GM18951 (cell line): ENCODE measurements at regions not wholly inside any gene's neighbourhood (a gene's known extent, or its start where the extent isn't known, plus 50 kb on each side); places are given as distances from the start of the nearest gene placed in this dataset.

Source experiments
- POLR2A ChIP-seq: IDR thresholded peaks from 4 replicates; pipeline ENCODE4 v1.6.1; 2011; ENCODE audit warnings: mild to moderate bottlenecking; ENCODE audit not compliant: insufficient read length, insufficient read depth; ENCODE audit errors: extremely low read depth
- in situ Hi-C: fragments of 300-500 bp; cut with MboI; formaldehyde crosslinking; loops from one replicate; pipeline ENCODE4 v1.12.0; 2022; ENCODE audit warnings: low sequenced_read_pairs, mixed read lengths, inconsistent platforms; ENCODE audit not compliant: unreplicated experiment

DNA sequence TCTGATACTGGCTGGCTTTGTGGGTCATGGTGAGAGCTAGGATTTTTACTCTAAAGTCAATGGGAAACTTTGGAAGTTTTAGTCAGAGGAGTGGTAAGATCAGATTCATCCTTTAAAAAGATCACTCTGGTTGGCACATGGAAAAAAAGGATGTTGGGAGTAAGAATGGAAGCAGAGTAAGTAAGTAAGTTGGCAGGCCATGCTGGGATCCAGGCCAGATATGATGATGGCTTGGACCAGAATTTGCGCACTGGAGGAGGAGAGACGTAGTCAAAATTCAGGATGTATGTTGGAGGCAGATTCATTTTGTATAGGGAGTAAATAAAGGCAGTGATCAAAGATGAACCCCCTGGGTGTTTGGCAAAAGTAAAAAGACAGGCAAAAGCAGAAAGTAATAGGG, 283.3 kb upstream of the THSD7B start:
- no peak for TF ChIP-seq POLR2A
- in situ Hi-C loops, result no loop called here

DNA sequence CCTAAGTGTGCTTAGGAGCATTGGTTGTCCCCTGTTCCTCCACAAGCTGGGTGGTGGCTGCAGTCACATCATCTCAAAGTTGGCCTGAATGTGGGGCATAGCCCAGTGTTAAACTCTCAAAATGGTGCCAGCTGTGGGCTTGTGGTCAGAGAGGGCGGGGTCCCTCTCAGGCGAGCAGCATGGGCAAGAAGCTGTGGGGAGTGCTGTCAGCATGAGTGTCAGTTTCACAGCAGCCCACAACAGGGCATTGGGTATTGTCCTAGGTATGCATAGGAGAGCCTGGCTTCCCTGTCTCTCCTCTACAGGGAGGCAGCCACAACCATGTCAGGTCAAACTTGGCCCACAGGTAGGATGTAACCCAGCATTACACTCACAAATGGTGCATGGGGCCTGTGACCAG, 285.6 kb upstream of the THSD7B start:
- TF ChIP-seq POLR2A, result no peak

DNA sequence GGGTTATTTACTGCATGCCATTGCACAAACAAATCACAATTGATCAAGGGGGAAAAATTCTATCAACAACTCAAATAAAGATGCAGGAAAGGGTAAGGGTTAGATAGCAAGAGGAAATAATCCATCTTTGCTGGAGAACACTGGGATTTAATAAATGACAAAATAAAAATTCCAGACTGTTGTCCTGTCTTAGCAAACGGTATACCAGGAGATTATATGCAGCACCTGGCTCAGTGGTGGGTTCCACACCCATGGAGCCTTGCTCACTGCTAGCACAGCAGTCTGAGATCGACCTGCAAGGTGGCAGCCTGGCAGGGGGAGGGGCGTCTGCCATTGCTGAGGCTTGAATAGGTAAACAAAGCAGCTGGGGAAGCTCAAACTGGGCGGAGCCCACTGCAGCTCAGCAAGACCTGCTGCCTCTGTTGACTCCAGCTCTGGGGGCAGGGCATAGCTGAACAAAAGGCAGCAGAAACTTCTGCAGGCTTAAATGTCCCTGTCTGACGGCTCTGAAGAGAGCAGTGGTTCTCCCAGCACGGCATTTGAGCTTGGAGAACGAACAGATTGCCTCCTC, 296.5 kb upstream of the THSD7B start:
- in situ Hi-C loops, result no loop called here
- no peak for TF ChIP-seq POLR2A

More for the DNA sequence above, 285.6 kb upstream of the THSD7B start:
- in situ Hi-C loops, result no loop called here

DNA sequence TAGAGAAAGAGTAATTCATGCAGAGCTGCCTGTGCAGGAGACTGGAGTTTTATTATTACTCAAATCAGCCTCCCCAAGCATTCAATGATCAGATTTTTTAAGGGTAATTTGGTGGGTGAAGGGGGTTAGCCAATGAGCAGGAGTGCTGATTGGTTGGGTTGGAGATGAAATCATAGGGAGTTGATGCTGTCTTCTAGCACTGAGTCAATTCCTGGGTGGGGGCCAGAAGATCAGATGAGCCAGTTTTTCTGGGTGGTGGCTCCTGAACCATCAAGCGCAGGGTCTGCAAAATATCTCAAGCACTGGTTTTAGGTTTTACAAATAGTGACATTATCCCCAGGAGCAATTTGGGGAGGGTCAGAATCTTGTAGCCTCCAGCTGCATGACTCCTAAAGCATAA, 312.8 kb upstream of the THSD7B start:
- TF ChIP-seq POLR2A, result no peak
- in situ Hi-C loops, result no loop called here

DNA sequence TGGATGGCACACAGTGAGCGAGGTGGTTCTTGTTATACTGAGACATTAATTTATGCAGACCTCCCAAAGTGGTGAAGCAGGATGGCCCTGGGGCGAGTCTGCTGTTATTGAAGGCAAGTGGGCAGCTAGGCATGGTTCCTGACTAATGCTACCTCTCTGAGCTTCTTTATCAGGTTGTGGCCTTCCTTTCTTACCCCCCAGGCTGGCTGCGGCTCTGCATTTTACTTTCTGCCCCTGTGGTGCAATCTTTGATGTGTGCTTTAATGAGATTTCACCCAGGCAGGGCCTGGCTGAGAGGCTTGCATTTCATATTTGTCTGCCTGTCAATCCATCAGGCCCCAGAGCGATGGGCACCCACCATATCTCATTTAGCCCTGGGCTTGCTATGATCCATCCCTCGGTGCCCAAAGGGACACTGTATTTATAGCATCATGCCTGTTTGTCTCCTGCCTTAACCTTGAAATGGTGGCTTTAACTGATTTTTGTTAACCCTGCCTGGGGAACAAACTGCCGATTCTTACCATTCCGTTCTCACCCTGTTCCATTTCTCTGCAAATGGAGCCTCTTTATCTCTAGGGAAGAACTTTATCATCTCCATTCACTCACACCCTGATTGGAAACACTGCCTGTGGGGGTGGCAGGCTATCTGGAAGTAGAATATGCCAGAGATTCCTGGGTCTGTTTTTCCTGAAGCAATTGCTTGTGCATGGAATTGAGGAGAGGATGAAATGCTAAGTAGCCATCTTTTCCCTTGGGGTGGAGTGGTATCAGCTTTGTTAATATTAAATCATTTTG, 316.2 kb upstream of the THSD7B start:
- no peak for TF ChIP-seq POLR2A
- in situ Hi-C loops, result no loop called here

DNA sequence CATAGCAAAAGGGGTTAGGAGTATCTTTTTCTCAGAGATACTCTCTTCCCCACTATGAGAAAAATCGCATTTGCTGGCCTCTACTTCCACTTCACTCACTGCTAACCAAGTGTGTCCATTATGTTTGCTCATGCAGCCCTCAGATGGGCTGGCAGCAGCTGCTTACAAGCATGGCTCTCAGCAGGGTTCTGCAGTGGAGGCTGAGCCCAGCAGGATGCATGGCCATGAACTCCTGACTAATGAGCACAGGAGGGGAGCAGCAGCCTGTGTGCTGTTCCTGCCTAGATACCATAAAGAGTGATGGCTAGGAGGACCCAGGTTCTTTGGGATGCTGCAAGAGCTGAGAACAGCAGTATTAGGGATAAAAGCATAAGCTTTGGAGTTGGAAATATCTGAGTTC, 316.9 kb upstream of the THSD7B start:
- in situ Hi-C loops, result no loop called here
- no peak for TF ChIP-seq POLR2A

DNA sequence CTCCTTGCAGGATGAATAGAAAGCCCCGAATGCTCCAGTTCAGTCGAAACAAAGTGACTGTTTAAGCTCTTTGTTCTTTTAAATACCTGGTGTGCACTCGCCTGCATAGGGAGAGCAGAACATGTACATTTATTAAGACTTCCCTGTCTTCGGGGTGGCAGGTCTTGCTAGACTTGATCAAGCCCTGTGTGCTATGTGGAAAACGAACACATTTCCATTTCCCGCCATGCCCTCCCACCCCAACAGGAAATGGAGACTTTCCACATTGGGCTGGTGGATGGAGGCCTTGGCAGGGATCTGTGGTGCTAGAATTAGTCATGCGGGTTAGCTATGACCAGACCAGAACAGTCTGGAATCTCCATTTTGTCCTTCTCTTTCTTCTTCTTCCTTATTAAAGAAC, 321.0 kb upstream of the THSD7B start:
- no peak for TF ChIP-seq POLR2A
- in situ Hi-C loops, result no loop called here

DNA sequence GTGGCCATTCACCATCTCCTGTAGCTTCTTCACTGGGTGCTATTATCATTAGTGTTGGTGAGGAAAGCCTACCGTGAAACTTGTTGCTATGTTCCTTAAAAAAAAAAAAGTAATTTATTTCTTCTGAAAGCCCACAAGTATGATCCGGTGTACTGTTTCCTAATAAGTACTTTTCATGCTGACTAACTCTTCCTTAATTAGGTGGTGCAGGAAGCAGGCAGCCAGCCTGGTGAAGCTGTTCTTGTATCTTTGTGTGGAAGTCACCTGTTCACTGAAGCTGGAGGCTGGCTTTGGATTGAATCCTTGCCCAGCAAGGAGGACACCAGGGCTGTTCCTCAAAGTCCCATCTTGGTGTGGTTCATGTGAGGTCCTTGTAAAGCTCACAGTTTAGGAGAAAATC, 321.7 kb upstream of the THSD7B start:
- no peak for TF ChIP-seq POLR2A
- in situ Hi-C loops, result no loop called here

DNA sequence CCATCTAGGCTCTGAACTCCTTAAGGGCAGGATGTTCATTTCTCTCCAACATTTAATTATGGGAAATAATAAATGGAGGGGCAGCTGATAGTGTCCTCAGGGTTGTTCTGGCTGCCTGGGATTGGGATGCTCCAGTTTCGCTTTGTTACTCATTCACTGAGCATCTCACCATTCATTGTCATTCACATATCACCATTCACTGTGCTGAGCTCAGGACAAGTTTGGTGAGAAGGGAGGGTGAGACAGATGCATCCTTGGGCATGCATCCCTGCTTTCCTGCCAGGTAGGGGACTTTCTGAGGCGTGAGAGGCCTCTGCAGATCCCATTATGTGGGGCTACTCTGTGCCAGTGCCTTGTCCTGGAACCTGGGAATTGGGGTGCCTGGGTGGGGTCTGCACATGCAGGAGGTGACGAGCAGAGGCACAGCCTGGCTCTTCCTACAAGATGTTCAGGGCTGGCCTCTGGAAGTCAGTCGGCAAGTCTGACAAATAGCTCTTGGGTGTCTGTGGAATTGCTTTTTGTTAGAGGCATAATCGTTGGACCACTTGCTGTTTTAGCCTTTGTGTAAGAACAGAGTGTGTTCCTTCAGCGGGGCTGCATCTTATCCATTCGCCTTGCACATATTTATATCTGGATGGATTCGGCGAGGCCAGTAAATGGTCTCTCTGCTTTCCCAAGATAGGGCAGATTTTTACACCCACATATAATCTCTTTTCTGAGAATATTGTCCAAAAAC, 323.2 kb upstream of the THSD7B start:
- no peak for TF ChIP-seq POLR2A

DNA sequence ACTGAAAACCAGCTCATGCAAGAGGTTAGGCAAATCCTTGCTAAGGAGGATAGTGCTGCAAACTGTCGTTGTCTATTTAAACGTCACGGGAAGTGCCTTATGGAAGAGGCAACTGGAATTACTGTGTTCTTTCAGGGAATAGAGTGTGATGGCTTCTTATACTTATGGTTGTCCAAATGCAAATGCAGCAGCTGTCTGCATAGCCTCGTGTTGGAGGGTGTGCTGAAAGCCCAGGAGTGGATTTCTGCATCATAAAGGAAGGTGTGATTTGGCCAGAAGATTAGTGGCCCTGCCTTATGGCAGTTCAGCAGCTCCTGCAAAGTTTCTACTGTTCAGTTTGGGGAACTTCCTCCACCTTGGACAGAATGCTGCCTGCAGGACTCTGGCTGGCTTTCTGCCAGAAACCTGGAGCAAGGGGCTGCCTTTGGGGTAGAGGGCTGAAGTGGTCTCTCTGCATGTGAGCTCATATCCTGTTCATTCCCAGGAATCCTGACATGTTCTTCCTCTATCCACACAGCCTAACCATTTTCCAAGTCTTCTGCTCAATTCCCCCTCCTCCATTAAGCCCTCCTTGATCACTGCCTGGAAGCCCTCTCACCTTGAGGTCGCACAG, 321.2 kb upstream of the CXCR4 start:
- in situ Hi-C loops, result no loop called here
- TF ChIP-seq POLR2A, result no peak

More for the DNA sequence above, 323.2 kb upstream of the THSD7B start:
- in situ Hi-C loops, result no loop called here

DNA sequence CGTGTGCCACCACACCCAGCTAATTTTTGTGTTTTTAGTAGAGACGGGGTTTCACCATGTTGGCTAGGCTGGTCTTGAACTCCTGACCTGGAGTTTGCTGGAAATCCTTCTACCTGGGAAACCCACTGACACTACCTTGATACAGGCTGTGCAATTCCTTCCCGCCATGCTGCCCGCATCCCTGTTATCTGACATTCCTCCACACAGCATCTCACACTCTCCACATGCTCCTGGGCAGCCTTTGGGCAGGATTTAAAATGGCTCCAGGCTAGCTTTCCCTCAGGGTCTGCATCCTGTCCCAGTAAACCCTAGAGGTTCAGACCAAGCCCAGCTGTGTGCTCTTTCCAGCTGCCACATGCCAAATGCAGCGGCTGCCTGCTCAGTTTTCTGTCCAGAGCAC, 319.5 kb upstream of the CXCR4 start:
- no peak for TF ChIP-seq POLR2A
- in situ Hi-C loops, result no loop called here

DNA sequence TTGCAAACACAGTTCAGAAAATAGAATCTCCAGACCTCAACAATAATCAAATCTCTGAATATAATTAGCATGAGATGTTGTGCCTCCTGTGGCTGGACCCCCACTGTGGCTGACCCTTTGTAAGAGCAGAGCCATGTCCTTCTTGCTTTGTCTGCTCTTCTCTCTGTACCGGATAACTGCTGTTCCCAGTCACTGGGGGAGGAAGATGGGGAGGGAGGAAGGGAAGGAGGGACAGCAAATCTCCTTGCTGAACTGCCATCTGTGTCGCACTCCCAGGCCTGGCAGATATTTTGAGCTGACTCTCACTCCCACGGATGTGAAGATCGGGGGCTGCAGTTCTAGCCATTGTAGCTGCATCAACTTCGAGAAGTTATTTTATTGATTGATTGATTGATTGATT, 319.0 kb upstream of the CXCR4 start:
- no peak for TF ChIP-seq POLR2A
- in situ Hi-C loops, result no loop called here

DNA sequence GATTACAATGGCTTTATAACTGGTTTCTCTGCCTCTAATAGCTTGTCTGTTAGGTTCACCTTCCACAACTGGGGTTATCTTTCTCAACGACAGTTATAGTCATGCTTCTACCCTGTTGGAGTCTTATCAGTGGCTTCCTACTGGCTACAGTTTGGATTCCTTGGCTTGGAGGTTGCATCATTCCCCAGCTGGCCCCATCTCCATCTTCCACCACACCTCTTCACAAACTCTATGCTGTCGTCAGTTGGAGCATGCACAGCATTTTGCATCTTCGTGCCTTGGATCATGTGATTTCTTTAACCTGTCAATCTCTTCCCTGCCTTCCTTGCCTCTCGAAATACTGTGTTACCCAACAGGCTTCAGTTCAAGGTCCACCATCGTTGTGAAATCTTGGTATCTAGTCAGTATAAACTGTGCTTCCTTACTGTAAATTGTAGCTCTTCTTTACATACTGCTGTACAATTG, 316.3 kb upstream of the CXCR4 start:
- no peak for TF ChIP-seq POLR2A
- in situ Hi-C loops, result no loop called here
